ENCODE measurements at regions not wholly inside any gene's neighbourhood (a gene's known extent, or its start where the extent isn't known, plus 50 kb on each side); places are given as distances from the start of the nearest gene placed in this dataset.

DNA sequence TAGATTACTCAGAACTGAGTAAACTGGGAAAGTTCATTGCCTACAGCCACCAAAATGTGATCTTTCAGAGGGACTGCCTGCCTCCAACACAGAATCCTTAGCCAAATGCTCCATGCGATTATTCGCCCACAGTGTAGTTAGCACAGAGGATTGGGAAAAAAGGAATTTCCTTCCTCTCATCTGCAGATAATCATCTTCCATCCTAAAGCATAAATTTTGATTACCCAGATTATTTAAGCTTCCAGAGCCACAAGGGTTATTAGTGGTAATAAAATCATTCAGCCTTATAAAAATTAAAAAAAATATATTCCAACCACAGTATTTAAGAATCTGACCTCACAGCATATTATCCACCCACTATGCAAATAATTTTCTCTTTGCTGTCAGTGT is 285.3 kb upstream of the GRAMD2B start:
- TF ChIP-seq EP300 (IDR thresholded peaks at IDR 0.05; ENCODE audit: borderline replicate concordance), result no peak
- no peak for TF ChIP-seq YY1 (IDR thresholded peaks at IDR 0.05; ENCODE audit: low read depth)
- TF ChIP-seq, protein P1, sequence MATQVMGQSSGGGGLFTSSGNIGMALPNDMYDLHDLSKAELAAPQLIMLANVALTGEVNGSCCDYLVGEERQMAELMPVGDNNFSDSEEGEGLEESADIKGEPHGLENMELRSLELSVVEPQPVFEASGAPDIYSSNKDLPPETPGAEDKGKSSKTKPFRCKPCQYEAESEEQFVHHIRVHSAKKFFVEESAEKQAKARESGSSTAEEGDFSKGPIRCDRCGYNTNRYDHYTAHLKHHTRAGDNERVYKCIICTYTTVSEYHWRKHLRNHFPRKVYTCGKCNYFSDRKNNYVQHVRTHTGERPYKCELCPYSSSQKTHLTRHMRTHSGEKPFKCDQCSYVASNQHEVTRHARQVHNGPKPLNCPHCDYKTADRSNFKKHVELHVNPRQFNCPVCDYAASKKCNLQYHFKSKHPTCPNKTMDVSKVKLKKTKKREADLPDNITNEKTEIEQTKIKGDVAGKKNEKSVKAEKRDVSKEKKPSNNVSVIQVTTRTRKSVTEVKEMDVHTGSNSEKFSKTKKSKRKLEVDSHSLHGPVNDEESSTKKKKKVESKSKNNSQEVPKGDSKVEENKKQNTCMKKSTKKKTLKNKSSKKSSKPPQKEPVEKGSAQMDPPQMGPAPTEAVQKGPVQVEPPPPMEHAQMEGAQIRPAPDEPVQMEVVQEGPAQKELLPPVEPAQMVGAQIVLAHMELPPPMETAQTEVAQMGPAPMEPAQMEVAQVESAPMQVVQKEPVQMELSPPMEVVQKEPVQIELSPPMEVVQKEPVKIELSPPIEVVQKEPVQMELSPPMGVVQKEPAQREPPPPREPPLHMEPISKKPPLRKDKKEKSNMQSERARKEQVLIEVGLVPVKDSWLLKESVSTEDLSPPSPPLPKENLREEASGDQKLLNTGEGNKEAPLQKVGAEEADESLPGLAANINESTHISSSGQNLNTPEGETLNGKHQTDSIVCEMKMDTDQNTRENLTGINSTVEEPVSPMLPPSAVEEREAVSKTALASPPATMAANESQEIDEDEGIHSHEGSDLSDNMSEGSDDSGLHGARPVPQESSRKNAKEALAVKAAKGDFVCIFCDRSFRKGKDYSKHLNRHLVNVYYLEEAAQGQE (IDR thresholded peaks at IDR 0.05; ENCODE audit: low read depth), result no peak
